ENCODE measurements at regions not wholly inside any gene's neighbourhood (a gene's known extent, or its start where the extent isn't known, plus 50 kb on each side); places are given as distances from the start of the nearest gene placed in this dataset.

DNA sequence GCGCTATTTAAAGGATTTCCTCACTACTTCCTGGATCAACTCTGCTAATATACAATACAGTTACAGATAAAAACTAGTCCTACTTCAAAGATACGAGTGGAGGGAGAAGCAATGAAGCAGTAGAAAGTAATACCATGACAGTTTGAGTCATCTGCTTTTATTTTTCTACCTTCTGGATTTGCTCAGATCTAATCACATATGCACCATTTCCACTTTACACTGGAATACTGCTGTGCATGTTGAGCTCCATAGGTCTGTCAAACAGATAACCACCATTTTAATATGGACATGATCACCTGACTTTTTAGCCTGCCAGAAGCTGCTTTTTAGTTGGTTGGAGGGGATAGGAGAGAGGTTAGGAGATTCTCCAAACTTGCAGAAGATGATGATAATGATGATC is 92.5 kb downstream of the MMUT start:
- TF ChIP-seq, protein P1, sequence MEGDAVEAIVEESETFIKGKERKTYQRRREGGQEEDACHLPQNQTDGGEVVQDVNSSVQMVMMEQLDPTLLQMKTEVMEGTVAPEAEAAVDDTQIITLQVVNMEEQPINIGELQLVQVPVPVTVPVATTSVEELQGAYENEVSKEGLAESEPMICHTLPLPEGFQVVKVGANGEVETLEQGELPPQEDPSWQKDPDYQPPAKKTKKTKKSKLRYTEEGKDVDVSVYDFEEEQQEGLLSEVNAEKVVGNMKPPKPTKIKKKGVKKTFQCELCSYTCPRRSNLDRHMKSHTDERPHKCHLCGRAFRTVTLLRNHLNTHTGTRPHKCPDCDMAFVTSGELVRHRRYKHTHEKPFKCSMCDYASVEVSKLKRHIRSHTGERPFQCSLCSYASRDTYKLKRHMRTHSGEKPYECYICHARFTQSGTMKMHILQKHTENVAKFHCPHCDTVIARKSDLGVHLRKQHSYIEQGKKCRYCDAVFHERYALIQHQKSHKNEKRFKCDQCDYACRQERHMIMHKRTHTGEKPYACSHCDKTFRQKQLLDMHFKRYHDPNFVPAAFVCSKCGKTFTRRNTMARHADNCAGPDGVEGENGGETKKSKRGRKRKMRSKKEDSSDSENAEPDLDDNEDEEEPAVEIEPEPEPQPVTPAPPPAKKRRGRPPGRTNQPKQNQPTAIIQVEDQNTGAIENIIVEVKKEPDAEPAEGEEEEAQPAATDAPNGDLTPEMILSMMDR (IDR thresholded peaks at IDR 0.05; ENCODE audit: low read length, missing control alignments), result no peak
- no peak for DNase-seq (ENCODE audit: low read depth)
- H3K4me3 ChIP-seq (replicated peaks; ENCODE audit: low read depth, low read length), result no peak overlapping the region

DNA sequence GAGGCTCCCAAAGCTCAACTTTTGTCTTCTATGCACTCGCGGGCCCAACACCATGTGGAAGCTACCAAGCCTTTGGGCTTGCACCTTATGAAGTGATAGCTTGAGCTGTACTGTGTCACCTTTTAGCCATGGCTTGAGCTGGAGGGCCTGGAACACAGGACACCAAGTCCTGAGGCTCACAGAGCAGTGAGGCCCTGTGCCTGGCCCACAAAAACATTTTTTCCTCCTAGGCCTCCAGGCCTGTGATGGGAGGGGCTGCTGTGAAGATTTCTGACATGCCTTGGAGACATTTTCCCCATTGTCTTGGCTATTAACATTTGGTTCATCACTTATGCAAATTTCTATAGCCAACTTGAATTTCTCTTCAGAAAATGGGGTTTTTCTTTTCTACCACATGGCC is 96.5 kb downstream of the MMUT start:
- TF ChIP-seq, protein P1 (IDR thresholded peaks at IDR 0.05; ENCODE audit: low read length, missing control alignments), result no peak
- DNase-seq (ENCODE audit: low read depth), result no peak
- no peak overlapping the region for H3K4me3 ChIP-seq (replicated peaks; ENCODE audit: low read depth, low read length)

DNA sequence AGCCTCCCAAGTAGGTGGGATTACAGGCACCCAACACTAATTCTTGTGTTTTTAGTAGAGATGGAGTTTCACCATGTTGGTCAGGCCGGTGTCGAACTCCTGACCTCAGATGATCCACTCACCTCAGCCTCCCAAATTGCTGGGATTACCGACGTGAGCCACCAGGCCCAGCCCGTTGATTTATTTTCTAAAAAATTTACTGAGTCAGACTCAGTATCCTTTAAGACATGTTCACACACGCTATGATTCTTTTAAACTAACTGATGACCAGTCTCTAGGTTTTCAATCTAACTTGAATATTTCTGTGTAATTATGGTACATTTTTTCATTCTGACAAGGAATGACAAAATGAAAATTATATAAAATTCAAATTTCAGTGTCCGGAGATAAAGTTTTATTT is 114.5 kb downstream of the MMUT start:
- H3K4me3 ChIP-seq (replicated peaks; ENCODE audit: low read depth, low read length), result no peak overlapping the region
- no peak for DNase-seq (ENCODE audit: low read depth)
- TF ChIP-seq, protein P1 (IDR thresholded peaks at IDR 0.05; ENCODE audit: low read length, missing control alignments), result no peak

DNA sequence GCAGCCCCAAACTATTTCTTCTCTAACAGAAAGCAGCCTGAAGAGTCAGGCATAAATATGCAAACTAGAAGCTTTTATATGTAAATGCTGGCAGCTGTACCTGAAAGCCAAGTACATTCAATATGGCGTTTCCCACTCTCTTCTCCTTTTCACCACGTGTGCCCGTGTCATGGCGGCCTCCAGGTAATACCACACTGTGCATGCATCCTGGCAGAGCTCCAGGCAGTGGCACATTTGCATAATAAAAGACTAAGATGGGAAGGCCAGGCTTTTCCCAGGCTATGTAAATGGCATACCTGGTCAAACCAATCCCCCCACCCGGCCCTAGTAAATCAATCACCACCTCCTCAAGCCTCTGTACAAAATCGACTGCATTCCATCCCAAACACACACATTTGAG is 120.6 kb downstream of the MMUT start:
- DNase-seq (ENCODE audit: low read depth), result no peak
- TF ChIP-seq, protein P1 (IDR thresholded peaks at IDR 0.05; ENCODE audit: low read length, missing control alignments), result no peak

GRCh38 chr6:49341869-49342268 is 121.2 kb downstream of the MMUT start:
- TF ChIP-seq, protein P1 (IDR thresholded peaks at IDR 0.05; ENCODE audit: low read length, missing control alignments), result no peak
- no peak for DNase-seq (ENCODE audit: low read depth)
- no peak overlapping the region for H3K4me3 ChIP-seq (replicated peaks; ENCODE audit: low read depth, low read length)

More for the DNA sequence above, 120.6 kb downstream of the MMUT start:
- no peak overlapping the region for H3K4me3 ChIP-seq (replicated peaks; ENCODE audit: low read depth, low read length)

DNA sequence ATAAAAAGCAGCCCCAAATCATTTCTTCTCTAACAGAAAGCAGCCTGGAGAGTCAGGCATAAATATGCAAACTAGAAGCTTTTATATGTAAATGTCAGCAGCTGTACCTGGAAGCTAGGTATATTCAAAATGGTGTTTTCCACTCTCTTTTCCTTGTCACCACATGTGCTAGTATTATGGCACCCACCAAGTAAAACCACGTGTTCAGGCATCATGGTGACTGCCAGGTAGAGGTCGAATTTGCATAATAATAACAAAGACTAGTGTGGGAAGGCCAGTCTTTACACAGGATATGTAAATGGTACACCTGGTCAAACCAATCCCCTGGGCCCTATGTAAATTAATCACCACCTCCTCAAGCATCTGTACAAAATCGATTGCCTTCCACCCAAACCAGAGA is 124.0 kb downstream of the MMUT start:
- no peak for DNase-seq (ENCODE audit: low read depth)
- TF ChIP-seq, protein P1 (IDR thresholded peaks at IDR 0.05; ENCODE audit: low read length, missing control alignments), result no peak
- H3K4me3 ChIP-seq (replicated peaks; ENCODE audit: low read depth, low read length), result no peak overlapping the region

DNA sequence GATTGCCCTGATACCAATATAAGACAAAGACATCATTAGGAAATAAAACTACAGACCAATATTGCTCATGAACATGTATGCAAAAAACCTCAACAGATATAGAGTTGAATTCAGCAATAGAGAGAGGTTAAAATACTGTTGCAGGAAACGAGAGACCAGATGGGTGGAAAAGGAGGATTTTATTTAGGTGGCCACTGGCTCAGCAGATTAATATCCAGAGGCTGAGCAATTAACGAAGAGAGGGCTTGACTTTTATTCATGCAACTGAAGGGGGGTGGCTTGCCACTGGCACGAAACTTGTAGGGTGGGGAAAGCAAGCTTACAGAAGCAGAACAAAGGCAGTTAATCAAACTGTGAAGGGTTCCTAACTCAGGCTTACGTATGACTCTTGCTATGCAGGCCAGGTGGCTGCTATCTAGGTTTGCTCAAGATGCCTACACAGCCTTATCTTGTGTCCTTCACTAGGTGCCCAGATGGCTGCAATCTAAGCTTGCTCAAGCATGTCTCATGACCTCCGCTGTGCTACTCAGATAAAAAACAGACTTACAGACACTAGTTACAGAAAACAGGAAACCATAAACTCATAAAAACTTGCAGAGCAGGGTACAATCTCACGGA is 126.4 kb downstream of the MMUT start:
- TF ChIP-seq, protein P1 (IDR thresholded peaks at IDR 0.05; ENCODE audit: low read length, missing control alignments), result no peak
- no peak overlapping the region for H3K4me3 ChIP-seq (replicated peaks; ENCODE audit: low read depth, low read length)
- DNase-seq (ENCODE audit: low read depth), result peak; percentile 96
